ENCODE measurements at regions not wholly inside any gene's neighbourhood (a gene's known extent, or its start where the extent isn't known, plus 50 kb on each side); places are given as distances from the start of the nearest gene placed in this dataset.

- Histone ChIP-seq H3K4me3 (no peak overlapping the region), H3K4me1 (peaks cover 12% of the 10 kb centered on the region), H3K27ac (no peak overlapping the region), H3K9me3 (no peaks in the 10 kb centered on the region), H3K27me3 (no peaks in the 10 kb centered on the region), H3K36me3 (no peaks in the 10 kb centered on the region)
- WGBS = 56% methylated on average over 8 of the region's 8 CpGs
- TF ChIP-seq EP300 (IDR thresholded peaks at IDR 0.05) (no peak), POLR2A (IDR thresholded peaks at IDR 0.05) (no peak), POLR2AphosphoS5 (IDR thresholded peaks at IDR 0.05) (no peak)
- TF ChIP-seq, protein P1, sequence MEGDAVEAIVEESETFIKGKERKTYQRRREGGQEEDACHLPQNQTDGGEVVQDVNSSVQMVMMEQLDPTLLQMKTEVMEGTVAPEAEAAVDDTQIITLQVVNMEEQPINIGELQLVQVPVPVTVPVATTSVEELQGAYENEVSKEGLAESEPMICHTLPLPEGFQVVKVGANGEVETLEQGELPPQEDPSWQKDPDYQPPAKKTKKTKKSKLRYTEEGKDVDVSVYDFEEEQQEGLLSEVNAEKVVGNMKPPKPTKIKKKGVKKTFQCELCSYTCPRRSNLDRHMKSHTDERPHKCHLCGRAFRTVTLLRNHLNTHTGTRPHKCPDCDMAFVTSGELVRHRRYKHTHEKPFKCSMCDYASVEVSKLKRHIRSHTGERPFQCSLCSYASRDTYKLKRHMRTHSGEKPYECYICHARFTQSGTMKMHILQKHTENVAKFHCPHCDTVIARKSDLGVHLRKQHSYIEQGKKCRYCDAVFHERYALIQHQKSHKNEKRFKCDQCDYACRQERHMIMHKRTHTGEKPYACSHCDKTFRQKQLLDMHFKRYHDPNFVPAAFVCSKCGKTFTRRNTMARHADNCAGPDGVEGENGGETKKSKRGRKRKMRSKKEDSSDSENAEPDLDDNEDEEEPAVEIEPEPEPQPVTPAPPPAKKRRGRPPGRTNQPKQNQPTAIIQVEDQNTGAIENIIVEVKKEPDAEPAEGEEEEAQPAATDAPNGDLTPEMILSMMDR (IDR thresholded peaks at IDR 0.05) = no peak
- DNase-seq (ENCODE audit: low spot score in 2 of 2) = no peak
Measured at GRCh38 chr1:83802460-83803152, 196.3 kb downstream of the TTLL7 start.

- H3K4me3 ChIP-seq = no peak overlapping the region
- H3K4me1 ChIP-seq = peaks cover 12% of the 10 kb centered on the region
- 73% methylated on average over 3 of the region's 3 CpGs for WGBS
- no peak for DNase-seq (ENCODE audit: low spot score in 2 of 2)
- no peaks in the 10 kb centered on the region for H3K27me3 ChIP-seq
- H3K36me3 ChIP-seq = no peaks in the 10 kb centered on the region
- no peak for TF ChIP-seq POLR2A (IDR thresholded peaks at IDR 0.05)
- H3K9me3 ChIP-seq = no peaks in the 10 kb centered on the region
- no peak overlapping the region for H3K27ac ChIP-seq
Measured at GRCh38 chr1:83802023-83802422, 196.9 kb downstream of the TTLL7 start.

DNA sequence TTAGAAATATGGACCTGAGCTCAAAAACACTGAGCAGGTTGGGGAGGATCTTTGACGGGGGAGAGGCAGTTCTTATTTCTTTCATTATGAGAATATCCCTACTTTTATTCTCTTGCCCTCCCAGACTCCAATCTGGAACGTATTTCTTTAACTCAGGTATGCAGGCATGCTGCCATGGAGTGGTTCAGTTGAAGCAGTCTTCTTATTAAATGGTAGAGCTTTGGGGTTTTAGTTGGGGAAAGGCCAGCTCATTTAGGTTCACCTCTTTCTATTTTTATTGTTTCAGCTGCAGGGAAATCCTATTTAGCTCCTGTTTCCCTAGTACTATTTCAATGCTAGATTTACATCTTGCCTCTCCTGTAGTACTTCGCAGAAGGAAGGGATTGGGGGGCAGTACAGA, 198.9 kb downstream of the TTLL7 start:
- no peak for TF ChIP-seq EP300 (IDR thresholded peaks at IDR 0.05)
- TF ChIP-seq, protein P1 (IDR thresholded peaks at IDR 0.05) = no peak
- TF ChIP-seq POLR2AphosphoS5 (IDR thresholded peaks at IDR 0.05) = no peak
- no peak for TF ChIP-seq POLR2A (IDR thresholded peaks at IDR 0.05)
- Histone ChIP-seq H3K4me3 (no peak overlapping the region), H3K36me3 (no peaks in the 10 kb centered on the region), H3K4me1 (peaks cover 12% of the 10 kb centered on the region), H3K9me3 (no peaks in the 10 kb centered on the region), H3K27me3 (no peaks in the 10 kb centered on the region), H3K27ac (no peak overlapping the region)
- DNase-seq (ENCODE audit: low spot score in 2 of 2) = no peak
- WGBS = 62% methylated on average over 3 of the region's 3 CpGs

GRCh38 chr1:83799594-83799993, 199.3 kb downstream of the TTLL7 start:
- no peak for DNase-seq (ENCODE audit: low spot score in 2 of 2)
- H3K36me3 ChIP-seq = no peaks in the 10 kb centered on the region
- no peaks in the 10 kb centered on the region for H3K27me3 ChIP-seq
- no peak overlapping the region for H3K27ac ChIP-seq
- H3K4me3 ChIP-seq = no peak overlapping the region
- H3K4me1 ChIP-seq = peaks cover 12% of the 10 kb centered on the region
- H3K9me3 ChIP-seq = no peaks in the 10 kb centered on the region
- 25% methylated on average over 1 of the region's 1 CpG for WGBS
- TF ChIP-seq POLR2AphosphoS5 (IDR thresholded peaks at IDR 0.05) (no peak), EP300 (IDR thresholded peaks at IDR 0.05) (no peak), POLR2A (IDR thresholded peaks at IDR 0.05) (no peak)
- TF ChIP-seq, protein P1 (IDR thresholded peaks at IDR 0.05) = no peak

- Histone ChIP-seq H3K4me3 (no peak overlapping the region), H3K4me1 (peaks cover 12% of the 10 kb centered on the region), H3K27ac (no peak overlapping the region), H3K36me3 (no peaks in the 10 kb centered on the region), H3K9me3 (no peaks in the 10 kb centered on the region), H3K27me3 (no peaks in the 10 kb centered on the region)
- TF ChIP-seq POLR2A (IDR thresholded peaks at IDR 0.05) (no peak), EP300 (IDR thresholded peaks at IDR 0.05) (no peak), POLR2AphosphoS5 (IDR thresholded peaks at IDR 0.05) (no peak)
- TF ChIP-seq, protein P1 (IDR thresholded peaks at IDR 0.05) = no peak
- no peak for DNase-seq (ENCODE audit: low spot score in 2 of 2)
Measured at GRCh38 chr1:83798965-83799364, 200.0 kb downstream of the TTLL7 start.

DNA sequence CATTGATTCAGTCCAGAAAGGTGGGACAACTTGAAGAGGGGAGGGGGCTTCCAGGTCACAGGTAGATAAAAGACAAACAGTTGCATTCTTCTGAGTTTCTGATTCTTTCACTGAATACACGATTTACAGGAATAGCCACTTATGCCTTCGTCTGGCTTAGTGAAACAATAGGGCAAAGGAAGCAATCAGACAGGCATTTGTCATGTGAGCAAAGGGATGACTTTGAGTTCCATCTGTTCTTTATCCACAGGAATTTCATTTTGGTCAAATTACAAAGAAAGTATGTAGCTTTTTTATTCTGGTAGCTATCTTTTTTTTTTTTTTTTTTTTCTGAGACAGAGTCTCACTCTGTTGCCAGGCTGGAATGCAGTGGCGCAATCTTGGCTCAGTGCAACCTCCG, 202.5 kb downstream of the TTLL7 start:
- H3K27me3 ChIP-seq = no peaks in the 10 kb centered on the region
- 74% methylated on average over 4 of the region's 4 CpGs for WGBS
- no peak for DNase-seq (ENCODE audit: low spot score in 2 of 2)
- no peak overlapping the region for H3K4me3 ChIP-seq
- H3K4me1 ChIP-seq = peaks cover 7% of the 10 kb centered on the region
- no peak overlapping the region for H3K27ac ChIP-seq
- H3K36me3 ChIP-seq = no peaks in the 10 kb centered on the region
- no peaks in the 10 kb centered on the region for H3K9me3 ChIP-seq
- no peak for TF ChIP-seq EP300 (IDR thresholded peaks at IDR 0.05)
- no peak for TF ChIP-seq POLR2A (IDR thresholded peaks at IDR 0.05)
- TF ChIP-seq POLR2AphosphoS5 (IDR thresholded peaks at IDR 0.05) = no peak
- TF ChIP-seq, protein P1 (IDR thresholded peaks at IDR 0.05) = no peak

Data from suprapubic skin (tissue), 4 donors.